HCT116 (cell line): ENCODE measurements at regions not wholly inside any gene's neighbourhood (a gene's known extent, or its start where the extent isn't known, plus 50 kb on each side); places are given as distances from the start of the nearest gene placed in this dataset.

Source experiments
- ATAC-seq: fragments of 200-7000 bp; cut with Tn5 transposase; 2 replicates; pipeline ENCODE4 v1.9.1; 2020; ENCODE audit warnings: mild to moderate bottlenecking, moderate library complexity
- BruUV-seq: library from RNA; stranded (reverse); fragments of 400-500 nt; replicated peaks from 2 replicates; lab custom pipeline; 2021; lab: Mats Ljungman, UMichigan
- CTCF ChIA-PET: fragments of 300-600 bp; sonication (Branson Sonifier 250); formaldehyde crosslinking; loops from one replicate; lab custom pipeline; 2021; ENCODE audit warnings: antibody characterized with exemption; lab: Charles Lee
- POLR2A ChIA-PET: fragments of 300-600, 350-600 bp; sonication (Branson Sonifier 250); formaldehyde crosslinking; loops from one replicate; lab custom pipeline; 2021; ENCODE audit warnings: antibody characterized with exemption; lab: Charles Lee
- RAD21 ChIA-PET, 2 experiments: fragments of 300-600 bp; sonication (Branson Sonifier 250); formaldehyde crosslinking; loops; one replicate each; lab custom pipeline; 2023; ENCODE audit warnings: low total read pairs in 2 of 2; ENCODE audit not compliant: uncharacterized antibody in 2 of 2, unreplicated experiment in 2 of 2, low non-redundant PET in 1 of 2; lab: Charles Lee
- DNase-seq: peaks from one replicate; pipeline ENCODE4 v3.0.0-alpha.2; 2010; ENCODE audit warnings: low read depth, low spot score
- H2AFZ ChIP-seq: fragments of 200-600 bp; shearing (Covaris generic), sonication (generic); 2 replicates; pipeline ENCODE4 v1.6.1; 2017; ENCODE audit warnings: low read depth, mixed run types, mixed read lengths, antibody characterized with exemption, low read length; ENCODE audit not compliant: poor library complexity, severe bottlenecking
- H3K27ac ChIP-seq: 2 replicates; pipeline ENCODE4 v1.5.1; 2012; ENCODE audit warnings: low read depth, low read length
- H3K27me3 ChIP-seq: fragments of 200-600 bp; sonication (generic); 2 replicates; pipeline ENCODE4 v1.6.1; 2016; ENCODE audit warnings: mixed run types, low read length, mixed read lengths; ENCODE audit not compliant: insufficient read depth
- H3K36me3 ChIP-seq, 2 experiments: fragments of 200-500 bp in 1 of 2; fragments of 200-600 bp in 1 of 2; sonication (Bioruptor generic) in 1 of 2; sonication (generic) in 1 of 2; 2 replicates each; pipeline versions ENCODE4 v1.5.1 to v1.6.1; 2014 to 2016; ENCODE audit warnings: low read length in 2 of 2, inconsistent platforms in 1 of 2, mixed read lengths in 1 of 2, mixed run types in 1 of 2; ENCODE audit not compliant: insufficient read depth in 2 of 2, control insufficient read depth in 1 of 2
- H3K4me1 ChIP-seq, 2 experiments: fragments of 200-600 bp in 1 of 2; sonication (generic) in 1 of 2; 2 replicates each; pipeline versions ENCODE4 v1.5.1 to v1.6.1; 2012 to 2017; ENCODE audit warnings: low read length in 2 of 2, inconsistent platforms in 1 of 2, mild to moderate bottlenecking in 1 of 2, mixed read lengths in 1 of 2, mixed run types in 1 of 2, moderate library complexity in 1 of 2; ENCODE audit not compliant: insufficient read depth in 2 of 2, control insufficient read depth in 1 of 2
- H3K4me2 ChIP-seq: fragments of 200-600 bp; sonication (generic); 2 replicates; pipeline ENCODE4 v1.6.1; 2017; ENCODE audit warnings: mixed run types, low read length, mixed read lengths
- H3K4me3 ChIP-seq, 2 experiments: fragments of 200-600 bp in 1 of 2; sonication (generic) in 1 of 2; replicated peaks in 1 of 2; 2 replicates each; pipeline ENCODE4 v1.5.1; 2011 to 2016; ENCODE audit warnings: low read length in 2 of 2, control low read depth in 1 of 2, low read depth in 1 of 2, mild to moderate bottlenecking in 1 of 2, mixed read lengths in 1 of 2, mixed run types in 1 of 2
- H3K79me2 ChIP-seq: fragments of 200-600 bp; sonication (generic); 2 replicates; pipeline ENCODE4 v1.6.1; 2017; ENCODE audit warnings: mild to moderate bottlenecking, mixed run types, low read length, moderate library complexity, mixed read lengths; ENCODE audit not compliant: insufficient read depth
- H3K9ac ChIP-seq: fragments of 200-600 bp; sonication (generic); 2 replicates; pipeline ENCODE4 v1.6.1; 2016; ENCODE audit warnings: low read length, mixed read lengths
- H3K9me2 ChIP-seq: fragments of 200-600 bp; sonication (generic), shearing (Covaris generic); 2 replicates; pipeline ENCODE4 v1.6.1; 2017; ENCODE audit warnings: mixed run types, mild to moderate bottlenecking, moderate library complexity; ENCODE audit not compliant: insufficient read depth
- H3K9me3 ChIP-seq, 2 experiments: fragments of 200-500 bp in 1 of 2; fragments of 200-600 bp in 1 of 2; sonication (Bioruptor generic) in 1 of 2; sonication (generic) in 1 of 2; 2 replicates each; pipeline ENCODE4 v1.6.1; 2014 to 2017; ENCODE audit warnings: low read length in 2 of 2, mixed read lengths in 2 of 2, inconsistent platforms in 1 of 2, low read depth in 1 of 2, mild to moderate bottlenecking in 1 of 2, mixed run types in 1 of 2, moderate library complexity in 1 of 2; ENCODE audit not compliant: control insufficient read depth in 1 of 2, insufficient read depth in 1 of 2
- H4K20me1 ChIP-seq: fragments of 200-600 bp; sonication (generic), shearing (Covaris generic); 2 replicates; pipeline ENCODE4 v1.6.1; 2017; ENCODE audit warnings: mixed run types, mild to moderate bottlenecking, moderate library complexity; ENCODE audit not compliant: insufficient read depth
- CEBPB ChIP-seq: IDR thresholded peaks from 2 replicates; pipeline ENCODE4 v1.6.1; 2012; ENCODE audit warnings: low read depth
- ELF1 ChIP-seq: IDR thresholded peaks from 2 replicates; pipeline ENCODE4 v1.6.1; 2012; ENCODE audit warnings: low read depth, borderline replicate concordance
- EZH2 ChIP-seq: fragments of 200-600 bp; sonication (generic); IDR thresholded peaks from 2 replicates; pipeline ENCODE4 v1.6.1; 2017; ENCODE audit warnings: antibody characterized with exemption, mixed run types
- JUND ChIP-seq: IDR thresholded peaks from 2 replicates; pipeline ENCODE4 v1.6.1; 2012
- POLR2A ChIP-seq: IDR thresholded peaks from 2 replicates; pipeline ENCODE4 v1.7.0; 2011; ENCODE audit warnings: borderline replicate concordance; ENCODE audit not compliant: insufficient read depth, insufficient read length; ENCODE audit errors: extremely low read depth
- POLR2AphosphoS5 ChIP-seq: IDR thresholded peaks from 2 replicates; pipeline ENCODE4 v1.6.1; 2011; ENCODE audit warnings: mild to moderate bottlenecking, low read depth, low read length, moderate library complexity
- RAD21 ChIP-seq: IDR thresholded peaks from 2 replicates; pipeline ENCODE4 v1.6.1; 2012; ENCODE audit warnings: low read depth, mild to moderate bottlenecking
- SIN3A ChIP-seq: IDR thresholded peaks from 2 replicates; pipeline ENCODE4 v1.6.1; 2012; ENCODE audit warnings: low read depth
- SP1 ChIP-seq: IDR thresholded peaks from 2 replicates; pipeline ENCODE4 v1.6.1; 2012; ENCODE audit warnings: low read depth
- SRF ChIP-seq: IDR thresholded peaks from 2 replicates; pipeline ENCODE4 v1.6.1; 2012; ENCODE audit warnings: low read depth
- TCF7L2 ChIP-seq: IDR thresholded peaks from 2 replicates; pipeline ENCODE4 v1.7.0; 2011; ENCODE audit warnings: borderline replicate concordance, inconsistent platforms; ENCODE audit not compliant: insufficient read depth, insufficient read length; ENCODE audit errors: extremely low read depth
- ZFX ChIP-seq: fragments of 450-650 bp; IDR thresholded peaks from 2 replicates; pipeline ENCODE4 v1.6.1; 2017
- ZNF274 ChIP-seq: fragments of 200-500 bp; sonication (Bioruptor generic); IDR thresholded peaks from 2 replicates; pipeline ENCODE4 v1.6.1; 2014; ENCODE audit warnings: mild to moderate bottlenecking, low read depth, low read length, inconsistent platforms
- intact Hi-C: fragments of 100-400 bp; cut with micrococcal nuclease; formaldehyde crosslinking; loops from 2 replicates; pipeline ENCODE4 v1.10.0; 2022
- TF ChIP-seq, protein P1 (sequence below): IDR thresholded peaks from 2 replicates; pipeline ENCODE4 v1.6.1; 2011; ENCODE audit warnings: mild to moderate bottlenecking, low read length, moderate library complexity; ENCODE audit not compliant: insufficient replicate concordance; ENCODE audit errors: extremely low read depth
- TF ChIP-seq, protein P2 (sequence below), 3 experiments: fragments of 200-600 bp in 1 of 3; sonication (generic) in 1 of 3; IDR thresholded peaks in 2 of 3; conservative IDR thresholded peaks in 1 of 3; 2 replicates each; pipeline ENCODE4 v1.5.1; 2012 to 2017; ENCODE audit warnings: low read depth in 2 of 3, low read length in 2 of 3, antibody characterized with exemption in 1 of 3, borderline replicate concordance in 1 of 3, control low read depth in 1 of 3, mild to moderate bottlenecking in 1 of 3, mixed read lengths in 1 of 3, mixed run types in 1 of 3, moderate library complexity in 1 of 3; ENCODE audit not compliant: insufficient read depth in 1 of 3
- TF ChIP-seq, protein P3 (sequence below): IDR thresholded peaks from 2 replicates; pipeline ENCODE4 v1.6.1; 2012
- TF ChIP-seq, protein P4 (sequence below): IDR thresholded peaks from 2 replicates; pipeline ENCODE4 v1.6.1; 2012
- TF ChIP-seq, protein P5 (sequence below): IDR thresholded peaks from 2 replicates; pipeline ENCODE4 v1.6.1; 2012; ENCODE audit warnings: low read depth

DNA sequence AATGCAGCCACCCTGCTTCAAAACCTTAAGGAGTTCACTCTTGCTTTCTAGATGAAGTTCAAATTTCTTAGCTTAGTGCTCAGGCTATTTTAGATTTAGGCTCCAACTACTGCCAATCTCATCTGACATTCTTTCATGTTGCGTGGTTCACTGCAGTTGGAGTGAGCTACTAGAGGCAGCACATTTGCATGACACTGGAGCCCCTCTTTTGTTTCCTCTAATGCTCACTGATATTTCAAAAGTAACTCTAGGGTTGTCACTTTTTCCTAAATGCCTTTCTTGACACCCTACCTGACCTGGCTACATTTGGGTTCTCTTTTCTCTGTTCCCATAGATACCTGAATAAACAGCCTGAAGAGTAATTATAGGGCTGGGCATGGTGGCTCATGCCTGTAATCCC lies 586.5 kb upstream of the GOT2 start:
- Histone ChIP-seq H3K4me3 (no peak overlapping the region), H4K20me1 (no peaks in the 10 kb centered on the region), H3K9ac (no peak overlapping the region), H3K36me3 (no peaks in the 10 kb centered on the region), H3K9me2 (no peaks in the 10 kb centered on the region), H3K27me3 (no peaks in the 10 kb centered on the region), H3K79me2 (no peaks in the 10 kb centered on the region), H2AFZ (no peak overlapping the region), H3K27ac (no peak overlapping the region), H3K4me2 (no peak overlapping the region), H3K9me3 (peaks cover 9 to 19% of the 10 kb centered on the region in 2 experiments; a peak in 2 of 4 replicates), H3K4me1 (no peaks in the 10 kb centered on the region)
- TF ChIP-seq CEBPB: no peak
- TF ChIP-seq, protein P1, sequence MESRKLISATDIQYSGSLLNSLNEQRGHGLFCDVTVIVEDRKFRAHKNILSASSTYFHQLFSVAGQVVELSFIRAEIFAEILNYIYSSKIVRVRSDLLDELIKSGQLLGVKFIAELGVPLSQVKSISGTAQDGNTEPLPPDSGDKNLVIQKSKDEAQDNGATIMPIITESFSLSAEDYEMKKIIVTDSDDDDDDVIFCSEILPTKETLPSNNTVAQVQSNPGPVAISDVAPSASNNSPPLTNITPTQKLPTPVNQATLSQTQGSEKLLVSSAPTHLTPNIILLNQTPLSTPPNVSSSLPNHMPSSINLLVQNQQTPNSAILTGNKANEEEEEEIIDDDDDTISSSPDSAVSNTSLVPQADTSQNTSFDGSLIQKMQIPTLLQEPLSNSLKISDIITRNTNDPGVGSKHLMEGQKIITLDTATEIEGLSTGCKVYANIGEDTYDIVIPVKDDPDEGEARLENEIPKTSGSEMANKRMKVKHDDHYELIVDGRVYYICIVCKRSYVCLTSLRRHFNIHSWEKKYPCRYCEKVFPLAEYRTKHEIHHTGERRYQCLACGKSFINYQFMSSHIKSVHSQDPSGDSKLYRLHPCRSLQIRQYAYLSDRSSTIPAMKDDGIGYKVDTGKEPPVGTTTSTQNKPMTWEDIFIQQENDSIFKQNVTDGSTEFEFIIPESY: no peak
- no peak for TF ChIP-seq ELF1
- TF ChIP-seq, protein P2, sequence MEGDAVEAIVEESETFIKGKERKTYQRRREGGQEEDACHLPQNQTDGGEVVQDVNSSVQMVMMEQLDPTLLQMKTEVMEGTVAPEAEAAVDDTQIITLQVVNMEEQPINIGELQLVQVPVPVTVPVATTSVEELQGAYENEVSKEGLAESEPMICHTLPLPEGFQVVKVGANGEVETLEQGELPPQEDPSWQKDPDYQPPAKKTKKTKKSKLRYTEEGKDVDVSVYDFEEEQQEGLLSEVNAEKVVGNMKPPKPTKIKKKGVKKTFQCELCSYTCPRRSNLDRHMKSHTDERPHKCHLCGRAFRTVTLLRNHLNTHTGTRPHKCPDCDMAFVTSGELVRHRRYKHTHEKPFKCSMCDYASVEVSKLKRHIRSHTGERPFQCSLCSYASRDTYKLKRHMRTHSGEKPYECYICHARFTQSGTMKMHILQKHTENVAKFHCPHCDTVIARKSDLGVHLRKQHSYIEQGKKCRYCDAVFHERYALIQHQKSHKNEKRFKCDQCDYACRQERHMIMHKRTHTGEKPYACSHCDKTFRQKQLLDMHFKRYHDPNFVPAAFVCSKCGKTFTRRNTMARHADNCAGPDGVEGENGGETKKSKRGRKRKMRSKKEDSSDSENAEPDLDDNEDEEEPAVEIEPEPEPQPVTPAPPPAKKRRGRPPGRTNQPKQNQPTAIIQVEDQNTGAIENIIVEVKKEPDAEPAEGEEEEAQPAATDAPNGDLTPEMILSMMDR (IDR thresholded peaks at IDR 0.05 in 2 of 3, conservative IDR thresholded peaks at IDR 0.05 in 1 of 3; ENCODE audit: borderline replicate concordance in 1 of 3, insufficient read depth in 1 of 3, low read depth in 2 of 3, low read length in 2 of 3): no peak
- TF ChIP-seq, protein P3, sequence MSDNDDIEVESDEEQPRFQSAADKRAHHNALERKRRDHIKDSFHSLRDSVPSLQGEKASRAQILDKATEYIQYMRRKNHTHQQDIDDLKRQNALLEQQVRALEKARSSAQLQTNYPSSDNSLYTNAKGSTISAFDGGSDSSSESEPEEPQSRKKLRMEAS: no peak
- no peak for TF ChIP-seq EZH2
- no peak for TF ChIP-seq SIN3A
- TF ChIP-seq RAD21: no peak
- TF ChIP-seq SP1: no peak
- TF ChIP-seq SRF: no peak
- TF ChIP-seq, protein P4, sequence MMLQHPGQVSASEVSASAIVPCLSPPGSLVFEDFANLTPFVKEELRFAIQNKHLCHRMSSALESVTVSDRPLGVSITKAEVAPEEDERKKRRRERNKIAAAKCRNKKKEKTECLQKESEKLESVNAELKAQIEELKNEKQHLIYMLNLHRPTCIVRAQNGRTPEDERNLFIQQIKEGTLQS: no peak
- no peak for TF ChIP-seq JUND
- TF ChIP-seq ZFX: no peak
- TF ChIP-seq POLR2AphosphoS5: no peak
- no peak for TF ChIP-seq ZNF274
- no peak for TF ChIP-seq POLR2A
- TF ChIP-seq, protein P5, sequence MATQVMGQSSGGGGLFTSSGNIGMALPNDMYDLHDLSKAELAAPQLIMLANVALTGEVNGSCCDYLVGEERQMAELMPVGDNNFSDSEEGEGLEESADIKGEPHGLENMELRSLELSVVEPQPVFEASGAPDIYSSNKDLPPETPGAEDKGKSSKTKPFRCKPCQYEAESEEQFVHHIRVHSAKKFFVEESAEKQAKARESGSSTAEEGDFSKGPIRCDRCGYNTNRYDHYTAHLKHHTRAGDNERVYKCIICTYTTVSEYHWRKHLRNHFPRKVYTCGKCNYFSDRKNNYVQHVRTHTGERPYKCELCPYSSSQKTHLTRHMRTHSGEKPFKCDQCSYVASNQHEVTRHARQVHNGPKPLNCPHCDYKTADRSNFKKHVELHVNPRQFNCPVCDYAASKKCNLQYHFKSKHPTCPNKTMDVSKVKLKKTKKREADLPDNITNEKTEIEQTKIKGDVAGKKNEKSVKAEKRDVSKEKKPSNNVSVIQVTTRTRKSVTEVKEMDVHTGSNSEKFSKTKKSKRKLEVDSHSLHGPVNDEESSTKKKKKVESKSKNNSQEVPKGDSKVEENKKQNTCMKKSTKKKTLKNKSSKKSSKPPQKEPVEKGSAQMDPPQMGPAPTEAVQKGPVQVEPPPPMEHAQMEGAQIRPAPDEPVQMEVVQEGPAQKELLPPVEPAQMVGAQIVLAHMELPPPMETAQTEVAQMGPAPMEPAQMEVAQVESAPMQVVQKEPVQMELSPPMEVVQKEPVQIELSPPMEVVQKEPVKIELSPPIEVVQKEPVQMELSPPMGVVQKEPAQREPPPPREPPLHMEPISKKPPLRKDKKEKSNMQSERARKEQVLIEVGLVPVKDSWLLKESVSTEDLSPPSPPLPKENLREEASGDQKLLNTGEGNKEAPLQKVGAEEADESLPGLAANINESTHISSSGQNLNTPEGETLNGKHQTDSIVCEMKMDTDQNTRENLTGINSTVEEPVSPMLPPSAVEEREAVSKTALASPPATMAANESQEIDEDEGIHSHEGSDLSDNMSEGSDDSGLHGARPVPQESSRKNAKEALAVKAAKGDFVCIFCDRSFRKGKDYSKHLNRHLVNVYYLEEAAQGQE: no peak
- no peak for TF ChIP-seq TCF7L2
- ChIA-PET RAD21 (no interaction called here), CTCF (no interaction called here), POLR2A (no interaction called here)
- no peak for ATAC-seq
- BruUV-seq: no TSS peak
- DNase-seq: no peak
- intact Hi-C loops: no loop called here
